CD14-positive monocyte (primary cell): ENCODE measurements at regions not wholly inside any gene's neighbourhood (a gene's known extent, or its start where the extent isn't known, plus 50 kb on each side); places are given as distances from the start of the nearest gene placed in this dataset.

ENCODE experiments used
- DNase-seq, 3 donors: peaks; one replicate each; pipeline ENCODE4 v3.0.0-alpha.2; 2011 to 2022
- H2AFZ ChIP-seq: 2 replicates; pipeline ENCODE4 v1.6.0; 2012; ENCODE audit warnings: mild to moderate bottlenecking, low read depth, low read length, inconsistent platforms; ENCODE audit not compliant: insufficient read depth, poor library complexity, severe bottlenecking
- H3K27ac ChIP-seq, 2 donors: 1 replicate in 1 of 2; 2 replicates in 1 of 2; pipeline ENCODE4 v1.5.1; 2012 to 2013; ENCODE audit warnings: low read length in 2 of 2, control low read depth in 1 of 2, inconsistent platforms in 1 of 2, low read depth in 1 of 2, mild to moderate bottlenecking in 1 of 2
- H3K27me3 ChIP-seq, 2 donors: one replicate each; pipeline versions ENCODE4 v1.6.0 to v1.6.1; 2011 to 2013; ENCODE audit warnings: low read length in 2 of 2; ENCODE audit not compliant: control insufficient read depth in 2 of 2, insufficient read depth in 2 of 2
- H3K36me3 ChIP-seq, 2 donors: replicated peaks in 1 of 2; 1 replicate in 1 of 2; 2 replicates in 1 of 2; pipeline versions ENCODE4 v1.5.1 to v1.6.1; 2012 to 2013; ENCODE audit warnings: low read length in 2 of 2, control low read depth in 1 of 2, inconsistent platforms in 1 of 2, mild to moderate bottlenecking in 1 of 2; ENCODE audit not compliant: insufficient read depth in 2 of 2, control insufficient read depth in 1 of 2
- H3K4me1 ChIP-seq, 2 donors: 1 replicate in 1 of 2; 2 replicates in 1 of 2; pipeline versions ENCODE4 v1.5.1 to v1.6.1; 2012 to 2013; ENCODE audit warnings: low read length in 2 of 2, control low read depth in 1 of 2, inconsistent platforms in 1 of 2, mild to moderate bottlenecking in 1 of 2, moderate library complexity in 1 of 2; ENCODE audit not compliant: insufficient read depth in 2 of 2, control insufficient read depth in 1 of 2
- H3K4me2 ChIP-seq: replicated peaks from 2 replicates; pipeline ENCODE3; 2012; ENCODE audit warnings: low read length, moderate library complexity, mild to moderate bottlenecking; ENCODE audit not compliant: poor library complexity, severe bottlenecking; ENCODE audit errors: extremely low read depth
- H3K4me3 ChIP-seq, 3 experiments: fragments of 200-600 bp in 1 of 3; sonication (generic) in 1 of 3; replicated peaks in 1 of 3; 1 replicate in 2 of 3; 2 replicates in 1 of 3; pipeline ENCODE4 v1.5.1; 2011 to 2013; ENCODE audit warnings: low read length in 3 of 3, mild to moderate bottlenecking in 3 of 3, control low read depth in 2 of 3, low read depth in 2 of 3, inconsistent platforms in 1 of 3, moderate library complexity in 1 of 3
- H3K79me2 ChIP-seq: 2 replicates; pipeline ENCODE4 v1.6.0; 2012; ENCODE audit warnings: mild to moderate bottlenecking, control low read depth, inconsistent platforms, low read length, moderate library complexity; ENCODE audit not compliant: insufficient read depth
- H3K9ac ChIP-seq: 2 replicates; pipeline ENCODE4 v1.6.0; 2017; ENCODE audit warnings: low read length, mild to moderate bottlenecking; ENCODE audit not compliant: insufficient read depth, poor library complexity, severe bottlenecking
- H3K9me3 ChIP-seq, 2 donors: replicated peaks in 1 of 2; 1 replicate in 1 of 2; 2 replicates in 1 of 2; pipeline versions ENCODE4 v1.5.1 to v1.6.1; 2012 to 2013; ENCODE audit warnings: low read length in 2 of 2, control low read depth in 1 of 2; ENCODE audit not compliant: control insufficient read depth in 1 of 2, insufficient read depth in 1 of 2
- H4K20me1 ChIP-seq: 2 replicates; pipeline ENCODE4 v1.6.0; 2012; ENCODE audit warnings: mild to moderate bottlenecking, low read length, control low read depth, moderate library complexity; ENCODE audit not compliant: insufficient read depth
- H3K27ac Mint-ChIP-seq, 7 donors: one replicate each; pipeline ENCODE4 v1.8.0; 2020; ENCODE audit warnings: mild to moderate bottlenecking in 7 of 7, mixed read lengths in 7 of 7, moderate library complexity in 6 of 7, inconsistent platforms in 2 of 7
- H3K27me3 Mint-ChIP-seq, 3 donors: one replicate each; pipeline ENCODE4 v1.8.0; 2021 to 2022; ENCODE audit warnings: low read depth in 3 of 3, mild to moderate bottlenecking in 3 of 3, mixed read lengths in 3 of 3, moderate library complexity in 3 of 3, inconsistent platforms in 1 of 3
- H3K36me3 Mint-ChIP-seq, 2 donors: one replicate each; pipeline ENCODE4 v1.8.0; 2020; ENCODE audit warnings: mixed read lengths in 2 of 2, inconsistent platforms in 1 of 2, mild to moderate bottlenecking in 1 of 2
- H3K4me1 Mint-ChIP-seq: one replicate; pipeline ENCODE4 v1.8.0; 2020; ENCODE audit warnings: mild to moderate bottlenecking, mixed read lengths
- H3K4me3 Mint-ChIP-seq, 2 donors: one replicate each; pipeline ENCODE4 v1.8.0; 2020; ENCODE audit warnings: mild to moderate bottlenecking in 2 of 2, mixed read lengths in 2 of 2, moderate library complexity in 1 of 2
- H3K9me3 Mint-ChIP-seq, 7 donors: one replicate each; pipeline ENCODE4 v1.8.0; 2020 to 2022; ENCODE audit warnings: mixed read lengths in 7 of 7, mild to moderate bottlenecking in 6 of 7, moderate library complexity in 6 of 7, inconsistent platforms in 2 of 7
- WGBS: methylation state at CpG from one replicate; pipeline ENCODE4 v1.1.5; 2013; ENCODE audit warnings: missing lambda C conversion rate; ENCODE audit not compliant: insufficient coverage; 5-methylcytosine and 5-hydroxymethylcytosine counted together
- intact Hi-C, 2 donors: fragments of 100-400 bp; cut with micrococcal nuclease; formaldehyde crosslinking; loops; one replicate each; pipeline versions ENCODE4 v1.15.0 to v1.15.1; 2023
- TF ChIP-seq, protein P1 (sequence below): fragments of 200-600 bp; IDR thresholded peaks from one replicate; pipeline ENCODE4 v1.8.0; 2022; ENCODE audit warnings: antibody characterized with exemption, mild to moderate bottlenecking

DNA sequence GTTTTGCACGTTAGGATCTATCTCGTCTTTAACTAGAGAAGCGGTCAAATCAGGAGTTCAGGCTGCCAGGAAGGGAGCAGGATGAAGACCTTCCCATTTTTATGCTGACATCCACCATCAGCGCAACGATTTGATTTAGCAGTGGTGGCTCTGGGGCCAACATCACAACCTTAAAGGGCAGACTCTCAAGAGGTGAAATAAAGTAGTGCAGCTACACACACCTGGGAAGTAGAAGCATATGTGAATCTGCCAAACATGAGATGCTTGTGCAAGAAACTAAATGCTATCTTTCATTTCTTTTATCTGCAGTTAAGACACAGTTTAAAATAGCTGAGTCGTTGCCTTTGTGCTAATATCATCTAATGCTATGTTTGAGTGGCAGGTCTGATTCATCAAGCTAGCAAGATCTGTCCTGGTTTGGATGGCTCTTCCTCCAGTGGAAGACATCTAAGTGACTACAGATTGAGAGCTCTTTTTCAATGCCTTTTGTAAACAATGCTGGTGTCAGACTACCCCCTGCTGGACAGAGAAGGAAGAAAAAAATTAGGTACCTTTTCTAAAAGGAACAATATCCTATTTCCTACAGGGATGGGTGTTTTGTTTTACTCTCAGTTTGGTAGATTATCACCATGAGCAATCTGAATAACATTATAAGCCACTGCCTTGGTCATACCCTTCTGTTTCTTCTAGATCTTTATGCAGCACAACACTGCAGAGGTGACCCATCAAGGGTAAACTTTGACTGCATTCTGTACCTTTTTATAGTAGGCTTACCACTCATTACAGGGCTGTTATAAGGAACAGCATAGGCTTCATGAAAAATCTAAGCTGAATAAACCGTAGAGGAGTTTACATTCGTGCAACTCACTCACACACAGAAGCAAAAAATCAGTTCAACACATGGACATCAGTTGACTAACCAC lies 171.6 kb upstream of the FBXL4 start:
- no peak overlapping the region for H3K4me3 Mint-ChIP-seq
- H3K36me3 Mint-ChIP-seq = no peaks in the 10 kb centered on the region
- Histone ChIP-seq H2AFZ (no peak overlapping the region), H3K79me2 (no peaks in the 10 kb centered on the region), H3K9ac (no peak overlapping the region), H3K4me2 (no peak overlapping the region), H3K4me1 (no peaks in the 10 kb centered on the region), H3K27ac (no peak overlapping the region), H3K9me3 (no peaks in the 10 kb centered on the region), H4K20me1 (no peaks in the 10 kb centered on the region), H3K4me3 (no peak overlapping the region), H3K36me3 (no peaks in the 10 kb centered on the region), H3K27me3 (peaks cover 0 to 2% of the 10 kb centered on the region in 2 donors)
- H3K27me3 Mint-ChIP-seq = peaks cover 1 to 8% (median 6%) of the 10 kb centered on the region in 3 donors
- H3K9me3 Mint-ChIP-seq = no peaks in the 10 kb centered on the region
- H3K4me1 Mint-ChIP-seq = no peaks in the 10 kb centered on the region
- H3K27ac Mint-ChIP-seq = no peak overlapping the region
- WGBS = 47% methylated on average over 5 of the region's 8 CpGs
- intact Hi-C loops = loop anchor here in 1 of 2 donors (5.0 kb wide), 1 partner anchor 1622 kb away; no protein-coding TSS in a partner anchor
- TF ChIP-seq, protein P1, sequence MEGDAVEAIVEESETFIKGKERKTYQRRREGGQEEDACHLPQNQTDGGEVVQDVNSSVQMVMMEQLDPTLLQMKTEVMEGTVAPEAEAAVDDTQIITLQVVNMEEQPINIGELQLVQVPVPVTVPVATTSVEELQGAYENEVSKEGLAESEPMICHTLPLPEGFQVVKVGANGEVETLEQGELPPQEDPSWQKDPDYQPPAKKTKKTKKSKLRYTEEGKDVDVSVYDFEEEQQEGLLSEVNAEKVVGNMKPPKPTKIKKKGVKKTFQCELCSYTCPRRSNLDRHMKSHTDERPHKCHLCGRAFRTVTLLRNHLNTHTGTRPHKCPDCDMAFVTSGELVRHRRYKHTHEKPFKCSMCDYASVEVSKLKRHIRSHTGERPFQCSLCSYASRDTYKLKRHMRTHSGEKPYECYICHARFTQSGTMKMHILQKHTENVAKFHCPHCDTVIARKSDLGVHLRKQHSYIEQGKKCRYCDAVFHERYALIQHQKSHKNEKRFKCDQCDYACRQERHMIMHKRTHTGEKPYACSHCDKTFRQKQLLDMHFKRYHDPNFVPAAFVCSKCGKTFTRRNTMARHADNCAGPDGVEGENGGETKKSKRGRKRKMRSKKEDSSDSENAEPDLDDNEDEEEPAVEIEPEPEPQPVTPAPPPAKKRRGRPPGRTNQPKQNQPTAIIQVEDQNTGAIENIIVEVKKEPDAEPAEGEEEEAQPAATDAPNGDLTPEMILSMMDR = peak; percentile 72
- DNase-seq = peak in 1 of 3 donors; percentile 4

- no peaks in the 10 kb centered on the region for H3K79me2 ChIP-seq
- Mint-ChIP-seq H3K9me3 (no peaks in the 10 kb centered on the region), H3K27me3 (peaks cover 7 to 18% (median 14%) of the 10 kb centered on the region in 3 donors), H3K27ac (no peak overlapping the region), H3K4me1 (no peaks in the 10 kb centered on the region), H3K4me3 (peak overlapping the region in 1 of 2 donors; percentile 36), H3K36me3 (no peaks in the 10 kb centered on the region)
- no peaks in the 10 kb centered on the region for H3K4me1 ChIP-seq
- DNase-seq = no peak
- H3K9me3 ChIP-seq = no peaks in the 10 kb centered on the region
- WGBS = no CpG with 5 or more reads among the region's 5 CpGs
- no peak overlapping the region for H2AFZ ChIP-seq
- intact Hi-C loops = loop anchor here in 1 of 2 donors (5.0 kb wide), 1 partner anchor 1618 kb away; no protein-coding TSS in a partner anchor
- no peak overlapping the region for H3K4me3 ChIP-seq
- peaks cover 5 to 7% of the 10 kb centered on the region in 2 donors for H3K27me3 ChIP-seq
- no peak overlapping the region for H3K9ac ChIP-seq
- no peak overlapping the region for H3K4me2 ChIP-seq
- no peak overlapping the region for H3K27ac ChIP-seq
- H4K20me1 ChIP-seq = no peaks in the 10 kb centered on the region
- TF ChIP-seq, protein P1 = no peak
- H3K36me3 ChIP-seq = no peaks in the 10 kb centered on the region
Observed at GRCh38 chr6:99114769-99115406, 167.1 kb upstream of the FBXL4 start.
